ENCODE measurements at regions not wholly inside any gene's neighbourhood (a gene's known extent, or its start where the extent isn't known, plus 50 kb on each side); places are given as distances from the start of the nearest gene placed in this dataset.

GRCh38 chrX:100512471-100512870 is 72.3 kb upstream of the TNMD start:
- peak; percentile 41 for DNase-seq

- no peak for DNase-seq
These were observed 84.7 kb upstream of the PCDH19 start for GRCh38 chrX:100494646-100495370.

- DNase-seq = no peak
These were observed 81.1 kb upstream of the PCDH19 start for GRCh38 chrX:100491174-100491573.

- DNase-seq = no peak
These were observed 77.7 kb upstream of the PCDH19 start for GRCh38 chrX:100487795-100488194.

- no peak for DNase-seq
These were observed 74.9 kb upstream of the PCDH19 start for GRCh38 chrX:100484971-100485370.

GRCh38 chrX:100479329-100479728 is 69.3 kb upstream of the PCDH19 start:
- DNase-seq = no peak

GRCh38 chrX:100478714-100479306 is 68.7 kb upstream of the PCDH19 start:
- DNase-seq = no peak

- no peak for DNase-seq
These were observed 67.9 kb upstream of the PCDH19 start for GRCh38 chrX:100477958-100478357.

GRCh38 chrX:100477467-100477866 is 67.4 kb upstream of the PCDH19 start:
- no peak for DNase-seq

Measured in NCI-H748 treated with DMSO at 0.1 percent for 48 hours (cell line).